T-helper 1 cell treated with Interleukin-12 subunit alpha and Interleukin-12 subunit beta and Interleukin-4 antibody, amounts not matched to agents 30 ng/mL and 1 ng/mL, for 36 hours (primary cell): ENCODE measurements at regions not wholly inside any gene's neighbourhood (a gene's known extent, or its start where the extent isn't known, plus 50 kb on each side); places are given as distances from the start of the nearest gene placed in this dataset.
"Not testable (repeated sequence)": the region's sequence is repeated elsewhere in the genome, so short reads cannot be mapped to it uniquely, and the experiment has no call there.

ENCODE experiments used
- intact Hi-C: fragments of 100-400 bp; cut with micrococcal nuclease; formaldehyde crosslinking; loops from one replicate; pipeline ENCODE4 v1.15.1; 2024

- intact Hi-C loops: no loop called here
Observed at GRCh38 chr14:105748204-105748578, 221.8 kb downstream of the TMEM121 start.

GRCh38 chr14:105748710-105749109 is 222.3 kb downstream of the TMEM121 start:
- intact Hi-C loops: not testable (repeated sequence)

GRCh38 chr14:105749870-105750541 is 223.6 kb downstream of the TMEM121 start:
- intact Hi-C loops: not testable (repeated sequence)

- intact Hi-C loops: not testable (repeated sequence)
Observed at GRCh38 chr14:105751291-105751751, 224.9 kb downstream of the TMEM121 start.

- intact Hi-C loops: not testable (repeated sequence)
Observed at GRCh38 chr14:105752420-105752819, 226.0 kb downstream of the TMEM121 start.

GRCh38 chr14:105760691-105761344 is 234.4 kb downstream of the TMEM121 start:
- intact Hi-C loops: loop anchor here (2.0 kb wide), 1 partner anchor 144 kb away; no protein-coding TSS in a partner anchor

GRCh38 chr14:105761345-105761740 is 235.0 kb downstream of the TMEM121 start:
- intact Hi-C loops: loop anchor here (2.0 kb wide), 1 partner anchor 145 kb away; no protein-coding TSS in a partner anchor

- intact Hi-C loops: loop anchor here (2.0 kb wide), 1 partner anchor 145 kb away; no protein-coding TSS in a partner anchor
Observed at GRCh38 chr14:105761842-105762241, 235.5 kb downstream of the TMEM121 start.

- intact Hi-C loops: not testable (repeated sequence)
Observed at GRCh38 chr14:105762262-105762661, 235.9 kb downstream of the TMEM121 start.

GRCh38 chr14:105764254-105764901 is 238.0 kb downstream of the TMEM121 start:
- intact Hi-C loops: not testable (repeated sequence)

GRCh38 chr14:105765072-105765825 is 238.9 kb downstream of the TMEM121 start:
- intact Hi-C loops: not testable (repeated sequence)

GRCh38 chr14:105765893-105766614 is 239.7 kb downstream of the TMEM121 start:
- intact Hi-C loops: loop anchor here (2.0 kb wide), 1 partner anchor 25 kb away; no protein-coding TSS in a partner anchor

GRCh38 chr14:105767315-105767714 is 240.9 kb downstream of the TMEM121 start:
- intact Hi-C loops: loop anchor here (2.0 kb wide), 1 partner anchor 27 kb away; no protein-coding TSS in a partner anchor

- intact Hi-C loops: not testable (repeated sequence)
Observed at GRCh38 chr14:105768039-105768438, 241.7 kb downstream of the TMEM121 start.

- intact Hi-C loops: not testable (repeated sequence)
Observed at GRCh38 chr14:105769061-105769730, 242.8 kb downstream of the TMEM121 start.

GRCh38 chr14:105770619-105771216 is 244.3 kb downstream of the TMEM121 start:
- intact Hi-C loops: not testable (repeated sequence)

GRCh38 chr14:105771261-105772226 is 245.2 kb downstream of the TMEM121 start:
- intact Hi-C loops: not testable (repeated sequence)

- intact Hi-C loops: not testable (repeated sequence)
Observed at GRCh38 chr14:105772710-105773250, 246.4 kb downstream of the TMEM121 start.
